Esophagus squamous epithelium (tissue), 4 donors: ENCODE measurements at regions not wholly inside any gene's neighbourhood (a gene's known extent, or its start where the extent isn't known, plus 50 kb on each side); places are given as distances from the start of the nearest gene placed in this dataset.

Experiments used
- CTCF ChIP-seq, 6 experiments: fragments of 450-650 bp in 4 of 6; fragments of 200-600 bp in 2 of 6; sonication (generic) in 2 of 6; IDR thresholded peaks; one replicate each; pipeline ENCODE4 v1.5.1; 2016 to 2019; ENCODE audit warnings: antibody characterized with exemption in 6 of 6, mild to moderate bottlenecking in 4 of 6, moderate library complexity in 4 of 6
- POLR2A ChIP-seq, 4 donors: fragments of 450-650 bp; IDR thresholded peaks; one replicate each; pipeline ENCODE4 v1.6.1; 2017; ENCODE audit warnings: antibody characterized with exemption in 4 of 4, mild to moderate bottlenecking in 4 of 4, moderate library complexity in 3 of 4

DNA sequence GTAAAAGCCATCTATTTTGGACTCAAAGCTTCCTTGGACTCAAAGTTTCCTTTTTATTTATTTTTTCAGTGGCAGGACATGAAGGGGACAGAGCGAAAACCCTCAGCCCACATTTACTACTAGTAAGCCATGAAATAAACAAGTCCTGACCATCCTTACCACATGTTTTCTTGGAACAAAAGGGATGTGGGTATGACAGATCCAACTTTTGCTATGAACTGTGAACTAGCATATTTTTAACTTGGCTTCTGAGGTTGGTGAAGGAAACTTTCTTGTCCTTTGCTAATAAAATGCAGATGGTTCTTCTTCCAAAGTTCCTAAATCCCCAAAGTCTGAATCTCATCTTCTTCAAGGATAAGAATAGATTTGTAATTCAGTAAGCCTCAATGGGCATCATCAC is 122.7 kb upstream of the TNC start:
- no peak for TF ChIP-seq CTCF (IDR thresholded peaks at IDR 0.05)
- TF ChIP-seq POLR2A (IDR thresholded peaks at IDR 0.05) = no peak
